ENCODE measurements at regions not wholly inside any gene's neighbourhood (a gene's known extent, or its start where the extent isn't known, plus 50 kb on each side); places are given as distances from the start of the nearest gene placed in this dataset.

DNA sequence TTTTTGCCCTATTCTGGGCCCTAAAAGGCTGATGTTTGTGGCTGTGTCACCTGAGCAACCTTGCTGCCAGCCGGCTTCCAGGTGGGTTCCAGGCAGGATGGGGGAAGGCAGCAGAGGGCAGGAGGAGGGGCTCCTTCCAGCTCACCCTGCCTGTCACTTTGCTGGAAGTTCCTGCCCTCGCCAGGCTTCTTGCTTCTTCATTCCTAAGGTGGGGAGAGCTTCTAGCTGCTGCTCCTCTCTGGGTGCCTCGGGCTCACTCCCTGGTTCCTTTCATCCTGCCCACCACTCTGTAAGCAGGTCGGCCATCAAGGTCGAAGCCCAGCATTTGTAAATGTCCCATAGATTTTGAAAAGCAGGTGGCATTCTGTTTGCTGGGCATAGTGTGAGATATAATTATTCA, 249.4 kb upstream of the HS6ST1 start:
- TF ChIP-seq, protein P1, sequence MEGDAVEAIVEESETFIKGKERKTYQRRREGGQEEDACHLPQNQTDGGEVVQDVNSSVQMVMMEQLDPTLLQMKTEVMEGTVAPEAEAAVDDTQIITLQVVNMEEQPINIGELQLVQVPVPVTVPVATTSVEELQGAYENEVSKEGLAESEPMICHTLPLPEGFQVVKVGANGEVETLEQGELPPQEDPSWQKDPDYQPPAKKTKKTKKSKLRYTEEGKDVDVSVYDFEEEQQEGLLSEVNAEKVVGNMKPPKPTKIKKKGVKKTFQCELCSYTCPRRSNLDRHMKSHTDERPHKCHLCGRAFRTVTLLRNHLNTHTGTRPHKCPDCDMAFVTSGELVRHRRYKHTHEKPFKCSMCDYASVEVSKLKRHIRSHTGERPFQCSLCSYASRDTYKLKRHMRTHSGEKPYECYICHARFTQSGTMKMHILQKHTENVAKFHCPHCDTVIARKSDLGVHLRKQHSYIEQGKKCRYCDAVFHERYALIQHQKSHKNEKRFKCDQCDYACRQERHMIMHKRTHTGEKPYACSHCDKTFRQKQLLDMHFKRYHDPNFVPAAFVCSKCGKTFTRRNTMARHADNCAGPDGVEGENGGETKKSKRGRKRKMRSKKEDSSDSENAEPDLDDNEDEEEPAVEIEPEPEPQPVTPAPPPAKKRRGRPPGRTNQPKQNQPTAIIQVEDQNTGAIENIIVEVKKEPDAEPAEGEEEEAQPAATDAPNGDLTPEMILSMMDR (conservative IDR thresholded peaks at IDR 0.05 in 1 of 2, IDR thresholded peaks at IDR 0.05 in 1 of 2; ENCODE audit: low read depth in 1 of 2, low read length in 2 of 2): no peak
- TF ChIP-seq EZH2 (IDR thresholded peaks at IDR 0.05; ENCODE audit: low read length, missing control alignments): no peak
